Spleen (tissue), 11 donors: ENCODE measurements at regions not wholly inside any gene's neighbourhood (a gene's known extent, or its start where the extent isn't known, plus 50 kb on each side); places are given as distances from the start of the nearest gene placed in this dataset.

Source experiments
- DNase-seq: peaks from one replicate; pipeline ENCODE4 v3.0.0-alpha.2; 2020
- H3K27ac ChIP-seq, 8 donors: fragments of 200-600 bp; sonication (generic) in 7 of 8; 1 replicate in 4 of 8; 2 replicates in 4 of 8; pipeline versions ENCODE4 v1.5.0 to v1.8.0; 2016 to 2021; ENCODE audit warnings: inconsistent platforms in 4 of 8, mild to moderate bottlenecking in 4 of 8, moderate library complexity in 1 of 8
- H3K27me3 ChIP-seq, 7 donors: fragments of 200-600 bp; sonication (generic) in 6 of 7; replicated peaks in 1 of 7; 1 replicate in 4 of 7; 2 replicates in 3 of 7; pipeline versions ENCODE4 v1.5.0 to v1.8.0; 2016 to 2021; ENCODE audit warnings: inconsistent platforms in 3 of 7, mild to moderate bottlenecking in 1 of 7
- H3K36me3 ChIP-seq, 6 donors: fragments of 200-600 bp; sonication (generic) in 5 of 6; 1 replicate in 4 of 6; 2 replicates in 2 of 6; pipeline versions ENCODE4 v1.5.0 to v1.8.0; 2016 to 2021; ENCODE audit warnings: inconsistent platforms in 2 of 6
- H3K4me1 ChIP-seq, 6 donors: fragments of 200-600 bp; sonication (generic) in 5 of 6; 1 replicate in 3 of 6; 2 replicates in 3 of 6; pipeline versions ENCODE4 v1.5.0 to v1.8.0; 2016 to 2021; ENCODE audit warnings: inconsistent platforms in 3 of 6
- H3K4me3 ChIP-seq, 8 donors: fragments of 200-600 bp; sonication (generic) in 7 of 8; 1 replicate in 4 of 8; 2 replicates in 4 of 8; pipeline versions ENCODE4 v1.5.0 to v1.8.0; 2016 to 2021; ENCODE audit warnings: inconsistent platforms in 4 of 8, mild to moderate bottlenecking in 4 of 8, moderate library complexity in 2 of 8
- H3K9me3 ChIP-seq, 8 donors: fragments of 200-600 bp; sonication (generic) in 7 of 8; 1 replicate in 4 of 8; 2 replicates in 4 of 8; pipeline versions ENCODE4 v1.5.0 to v1.8.0; 2016 to 2021; ENCODE audit warnings: inconsistent platforms in 4 of 8
- CTCF ChIP-seq, 11 experiments: fragments of 200-600 bp in 7 of 11; fragments of 450-650 bp in 4 of 11; sonication (generic) in 4 of 11; IDR thresholded peaks in 8 of 11; conservative IDR thresholded peaks in 3 of 11; 1 replicate in 7 of 11; 2 replicates in 4 of 11; pipeline versions ENCODE4 v1.4.0 to v1.8.0; 2016 to 2021; ENCODE audit warnings: antibody characterized with exemption in 11 of 11, inconsistent platforms in 4 of 11, mild to moderate bottlenecking in 1 of 11
- POLR2A ChIP-seq, 3 donors: fragments of 450-650 bp; IDR thresholded peaks; one replicate each; pipeline ENCODE4 v1.5.1; 2017; ENCODE audit warnings: antibody characterized with exemption in 3 of 3, mild to moderate bottlenecking in 1 of 3
- POLR2AphosphoS5 ChIP-seq, 3 donors: sonication (generic); formaldehyde crosslinking; IDR thresholded peaks; one replicate each; pipeline ENCODE4 v1.5.1; 2017; ENCODE audit warnings: antibody characterized with exemption in 3 of 3
- WGBS, 5 donors: extraction: QIAGEN DNeasy Blood & Tissue Kit in 3 of 5; methylation state at CpG; one replicate each; pipeline versions ENCODE4 v1.1.5 to v1.1.7; 2013 to 2018; 5-methylcytosine and 5-hydroxymethylcytosine counted together
- intact Hi-C: fragments of 100-400 bp; cut with DNase I; formaldehyde crosslinking; loops from one replicate; pipeline ENCODE4 v1.15.0; 2023; ENCODE audit warnings: low total_unique reads
- donor health status: healthy with polysubstance abuse.
- donor health status: DM: no; HTN: no; CAD: no; lungs with moderate emphysema.
- donor health status: DM: no; HTN: no; CAD: no.
- donor health status: Bipolar disorder and iron deficiency.
- donor health status: healthy.
- donor health status: DM: no; HTN: no; CAD: no.
- donor health status: DM: yes; HTN: yes; CAD: no.

GRCh38 chr6:79832723-79833122 is 114.6 kb downstream of the ELOVL4 start:
- no peak for TF ChIP-seq POLR2AphosphoS5 (IDR thresholded peaks at IDR 0.05)
- TF ChIP-seq CTCF (IDR thresholded peaks at IDR 0.05 in 8 of 11, conservative IDR thresholded peaks at IDR 0.05 in 3 of 11) = no peak
- TF ChIP-seq POLR2A (IDR thresholded peaks at IDR 0.05) = no peak
- Histone ChIP-seq H3K36me3 (no peaks in the 10 kb centered on the region), H3K4me3 (no peak overlapping the region), H3K9me3 (no peaks in the 10 kb centered on the region), H3K27ac (no peak overlapping the region), H3K27me3 (peaks cover 0 to 16% (median 0%) of the 10 kb centered on the region in 7 donors), H3K4me1 (no peaks in the 10 kb centered on the region)
- intact Hi-C loops = no loop called here
- DNase-seq = no peak
- WGBS, 5 donors = 62 to 84% (median 80%) methylated on average over 2 of the region's 2 CpGs

GRCh38 chr6:79824202-79824601 is 123.2 kb downstream of the ELOVL4 start:
- Histone ChIP-seq H3K27me3 (peaks cover 0 to 6% (median 0%) of the 10 kb centered on the region in 7 donors), H3K27ac (no peak overlapping the region), H3K4me3 (no peak overlapping the region), H3K9me3 (peaks cover 0 to 15% (median 0%) of the 10 kb centered on the region in 8 donors), H3K36me3 (no peaks in the 10 kb centered on the region), H3K4me1 (no peaks in the 10 kb centered on the region)
- 17 to 85% (median 72%) methylated on average over 2 of the region's 2 CpGs for WGBS, 5 donors
- intact Hi-C loops = no loop called here
- no peak for DNase-seq
- TF ChIP-seq POLR2AphosphoS5 (IDR thresholded peaks at IDR 0.05) (no peak), CTCF (IDR thresholded peaks at IDR 0.05 in 8 of 11, conservative IDR thresholded peaks at IDR 0.05 in 3 of 11) (no peak), POLR2A (IDR thresholded peaks at IDR 0.05) (no peak)

- peaks cover 0 to 6% (median 0%) of the 10 kb centered on the region in 7 donors for H3K27me3 ChIP-seq
- no peak for DNase-seq
- intact Hi-C loops = no loop called here
- no peak overlapping the region for H3K27ac ChIP-seq
- H3K4me3 ChIP-seq = no peak overlapping the region
- WGBS, 5 donors = 75 to 83% (median 80%) methylated on average over 3 of the region's 3 CpGs
- no peak for TF ChIP-seq CTCF (IDR thresholded peaks at IDR 0.05 in 8 of 11, conservative IDR thresholded peaks at IDR 0.05 in 3 of 11)
- no peak for TF ChIP-seq POLR2AphosphoS5 (IDR thresholded peaks at IDR 0.05)
- no peak for TF ChIP-seq POLR2A (IDR thresholded peaks at IDR 0.05)
- no peaks in the 10 kb centered on the region for H3K36me3 ChIP-seq
- no peaks in the 10 kb centered on the region for H3K4me1 ChIP-seq
- H3K9me3 ChIP-seq = peaks cover 0 to 15% (median 0%) of the 10 kb centered on the region in 8 donors
Observed at GRCh38 chr6:79821859-79822258, 125.5 kb downstream of the ELOVL4 start.

GRCh38 chr6:79818471-79818870 is 128.9 kb downstream of the ELOVL4 start:
- no peak for DNase-seq
- Histone ChIP-seq H3K4me3 (no peak overlapping the region), H3K9me3 (no peaks in the 10 kb centered on the region), H3K36me3 (no peaks in the 10 kb centered on the region), H3K4me1 (no peaks in the 10 kb centered on the region), H3K27me3 (peaks cover 0 to 3% (median 0%) of the 10 kb centered on the region in 7 donors), H3K27ac (no peak overlapping the region)
- 87 to 98% (median 93%) methylated on average over 3 of the region's 3 CpGs for WGBS, 5 donors
- intact Hi-C loops = no loop called here
- TF ChIP-seq POLR2AphosphoS5 (IDR thresholded peaks at IDR 0.05) = no peak
- TF ChIP-seq POLR2A (IDR thresholded peaks at IDR 0.05) = no peak

- H3K27me3 ChIP-seq = no peaks in the 10 kb centered on the region
- 62 to 85% (median 78%) methylated on average over 2 of the region's 2 CpGs for WGBS, 5 donors
- intact Hi-C loops = no loop called here
- H3K4me3 ChIP-seq = no peak overlapping the region
- H3K27ac ChIP-seq = no peak overlapping the region
- DNase-seq = no peak
- H3K9me3 ChIP-seq = no peaks in the 10 kb centered on the region
- H3K36me3 ChIP-seq = no peaks in the 10 kb centered on the region
- TF ChIP-seq POLR2AphosphoS5 (IDR thresholded peaks at IDR 0.05) (no peak), POLR2A (IDR thresholded peaks at IDR 0.05) (no peak), CTCF (IDR thresholded peaks at IDR 0.05 in 8 of 11, conservative IDR thresholded peaks at IDR 0.05 in 3 of 11) (no peak)
- H3K4me1 ChIP-seq = no peaks in the 10 kb centered on the region
Observed at GRCh38 chr6:79814940-79815339, 132.4 kb downstream of the ELOVL4 start.
